A673 (cell line): ENCODE measurements at regions not wholly inside any gene's neighbourhood (a gene's known extent, or its start where the extent isn't known, plus 50 kb on each side); places are given as distances from the start of the nearest gene placed in this dataset.

Experiments used
- EZH2 ChIP-seq: fragments of 200-600 bp; sonication (generic); IDR thresholded peaks from 2 replicates; pipeline ENCODE4 v1.6.1; 2017; ENCODE audit warnings: borderline replicate concordance, low read depth, mild to moderate bottlenecking, mixed read lengths, antibody characterized with exemption, low read length; ENCODE audit not compliant: poor library complexity, severe bottlenecking
- TF ChIP-seq, protein P1 (sequence below): fragments of 300-800, 200-600 bp; sonication (generic); conservative IDR thresholded peaks from 2 replicates; pipeline ENCODE4 v1.5.1; 2017; ENCODE audit warnings: low read depth, mild to moderate bottlenecking, antibody characterized with exemption, low read length, moderate library complexity, mixed read lengths

- TF ChIP-seq, protein P1, sequence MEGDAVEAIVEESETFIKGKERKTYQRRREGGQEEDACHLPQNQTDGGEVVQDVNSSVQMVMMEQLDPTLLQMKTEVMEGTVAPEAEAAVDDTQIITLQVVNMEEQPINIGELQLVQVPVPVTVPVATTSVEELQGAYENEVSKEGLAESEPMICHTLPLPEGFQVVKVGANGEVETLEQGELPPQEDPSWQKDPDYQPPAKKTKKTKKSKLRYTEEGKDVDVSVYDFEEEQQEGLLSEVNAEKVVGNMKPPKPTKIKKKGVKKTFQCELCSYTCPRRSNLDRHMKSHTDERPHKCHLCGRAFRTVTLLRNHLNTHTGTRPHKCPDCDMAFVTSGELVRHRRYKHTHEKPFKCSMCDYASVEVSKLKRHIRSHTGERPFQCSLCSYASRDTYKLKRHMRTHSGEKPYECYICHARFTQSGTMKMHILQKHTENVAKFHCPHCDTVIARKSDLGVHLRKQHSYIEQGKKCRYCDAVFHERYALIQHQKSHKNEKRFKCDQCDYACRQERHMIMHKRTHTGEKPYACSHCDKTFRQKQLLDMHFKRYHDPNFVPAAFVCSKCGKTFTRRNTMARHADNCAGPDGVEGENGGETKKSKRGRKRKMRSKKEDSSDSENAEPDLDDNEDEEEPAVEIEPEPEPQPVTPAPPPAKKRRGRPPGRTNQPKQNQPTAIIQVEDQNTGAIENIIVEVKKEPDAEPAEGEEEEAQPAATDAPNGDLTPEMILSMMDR: no peak
- TF ChIP-seq EZH2: no peak
Observed at GRCh38 chr16:52633230-52633629, 86.3 kb upstream of the TOX3 start.
